Astrocyte of the cerebellum (primary cell): ENCODE measurements at regions not wholly inside any gene's neighbourhood (a gene's known extent, or its start where the extent isn't known, plus 50 kb on each side); places are given as distances from the start of the nearest gene placed in this dataset.

ENCODE experiments used
- DNase-seq: peaks from one replicate; pipeline ENCODE4 v3.0.0-alpha.2; 2011; ENCODE audit warnings: low read depth
- H3K4me3 ChIP-seq: 2 replicates; pipeline ENCODE4 v1.5.1; 2011; ENCODE audit warnings: mild to moderate bottlenecking, low read depth, low read length, moderate library complexity
- in situ Hi-C: cut with HindIII; loops from 2 replicates; pipeline ENCODE4 v1.10.0; 2017; ENCODE audit warnings: low sequenced_read_pairs
- TF ChIP-seq, protein P1 (sequence below): IDR thresholded peaks from 2 replicates; pipeline ENCODE4 v1.5.1; 2012; ENCODE audit warnings: low read length, low read depth, moderate library complexity, mild to moderate bottlenecking; ENCODE audit errors: missing control alignments

DNA sequence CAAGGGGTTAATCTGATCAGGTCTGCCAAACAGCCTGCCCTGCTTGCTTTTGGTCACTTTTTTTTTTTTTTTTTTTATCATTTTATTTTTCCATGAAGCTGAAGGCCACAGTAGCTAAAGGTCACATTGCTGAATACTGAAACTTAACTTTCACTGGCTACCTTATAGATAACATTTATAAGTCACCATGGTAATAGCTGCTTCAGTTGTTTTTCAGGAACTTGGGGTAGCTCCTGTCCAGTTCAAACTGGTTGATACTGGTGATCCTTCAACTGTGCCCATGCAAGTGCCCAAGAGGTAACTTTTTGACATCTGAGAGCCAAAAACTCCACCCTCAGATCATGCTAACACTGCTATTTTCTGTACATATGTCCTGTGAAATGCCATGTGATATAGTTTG lies 68.3 kb upstream of the RGS7BP start:
- peak; percentile 0 for DNase-seq
- H3K4me3 ChIP-seq, result no peak overlapping the region
- in situ Hi-C loops, result no loop called here
- TF ChIP-seq, protein P1, sequence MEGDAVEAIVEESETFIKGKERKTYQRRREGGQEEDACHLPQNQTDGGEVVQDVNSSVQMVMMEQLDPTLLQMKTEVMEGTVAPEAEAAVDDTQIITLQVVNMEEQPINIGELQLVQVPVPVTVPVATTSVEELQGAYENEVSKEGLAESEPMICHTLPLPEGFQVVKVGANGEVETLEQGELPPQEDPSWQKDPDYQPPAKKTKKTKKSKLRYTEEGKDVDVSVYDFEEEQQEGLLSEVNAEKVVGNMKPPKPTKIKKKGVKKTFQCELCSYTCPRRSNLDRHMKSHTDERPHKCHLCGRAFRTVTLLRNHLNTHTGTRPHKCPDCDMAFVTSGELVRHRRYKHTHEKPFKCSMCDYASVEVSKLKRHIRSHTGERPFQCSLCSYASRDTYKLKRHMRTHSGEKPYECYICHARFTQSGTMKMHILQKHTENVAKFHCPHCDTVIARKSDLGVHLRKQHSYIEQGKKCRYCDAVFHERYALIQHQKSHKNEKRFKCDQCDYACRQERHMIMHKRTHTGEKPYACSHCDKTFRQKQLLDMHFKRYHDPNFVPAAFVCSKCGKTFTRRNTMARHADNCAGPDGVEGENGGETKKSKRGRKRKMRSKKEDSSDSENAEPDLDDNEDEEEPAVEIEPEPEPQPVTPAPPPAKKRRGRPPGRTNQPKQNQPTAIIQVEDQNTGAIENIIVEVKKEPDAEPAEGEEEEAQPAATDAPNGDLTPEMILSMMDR, result no peak

- no peak overlapping the region for H3K4me3 ChIP-seq
- DNase-seq, result no peak
- TF ChIP-seq, protein P1, result no peak
- in situ Hi-C loops, result no loop called here
These were observed 54.3 kb upstream of the RGS7BP start for GRCh38 chr5:64451551-64451950.

DNA sequence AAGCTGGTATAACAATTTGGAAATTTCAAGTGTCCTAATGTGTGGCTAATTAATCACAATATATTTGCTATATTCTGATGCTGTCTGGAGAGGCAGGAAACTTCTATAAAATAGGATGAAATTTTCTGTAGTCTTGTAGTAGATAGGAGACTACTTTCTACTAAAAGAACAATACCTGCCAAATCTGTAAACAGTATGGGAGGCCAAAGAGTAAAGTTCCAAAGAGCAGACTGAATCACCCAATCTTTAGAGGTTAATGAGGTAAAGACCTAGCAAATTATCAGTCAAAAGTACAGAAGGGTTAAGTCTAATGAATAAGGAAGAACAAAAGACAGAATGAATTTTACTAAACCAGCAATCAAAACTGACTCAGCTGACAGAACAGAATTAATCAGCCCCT lies 52.4 kb upstream of the RGS7BP start:
- in situ Hi-C loops, result no loop called here

More for the DNA sequence above, 52.4 kb upstream of the RGS7BP start:
- no peak overlapping the region for H3K4me3 ChIP-seq
- TF ChIP-seq, protein P1, result no peak
- DNase-seq, result no peak
